ENCODE measurements at regions not wholly inside any gene's neighbourhood (a gene's known extent, or its start where the extent isn't known, plus 50 kb on each side); places are given as distances from the start of the nearest gene placed in this dataset.
"Not testable (repeated sequence)": the region's sequence is repeated elsewhere in the genome, so short reads cannot be mapped to it uniquely, and the experiment has no call there.

DNA sequence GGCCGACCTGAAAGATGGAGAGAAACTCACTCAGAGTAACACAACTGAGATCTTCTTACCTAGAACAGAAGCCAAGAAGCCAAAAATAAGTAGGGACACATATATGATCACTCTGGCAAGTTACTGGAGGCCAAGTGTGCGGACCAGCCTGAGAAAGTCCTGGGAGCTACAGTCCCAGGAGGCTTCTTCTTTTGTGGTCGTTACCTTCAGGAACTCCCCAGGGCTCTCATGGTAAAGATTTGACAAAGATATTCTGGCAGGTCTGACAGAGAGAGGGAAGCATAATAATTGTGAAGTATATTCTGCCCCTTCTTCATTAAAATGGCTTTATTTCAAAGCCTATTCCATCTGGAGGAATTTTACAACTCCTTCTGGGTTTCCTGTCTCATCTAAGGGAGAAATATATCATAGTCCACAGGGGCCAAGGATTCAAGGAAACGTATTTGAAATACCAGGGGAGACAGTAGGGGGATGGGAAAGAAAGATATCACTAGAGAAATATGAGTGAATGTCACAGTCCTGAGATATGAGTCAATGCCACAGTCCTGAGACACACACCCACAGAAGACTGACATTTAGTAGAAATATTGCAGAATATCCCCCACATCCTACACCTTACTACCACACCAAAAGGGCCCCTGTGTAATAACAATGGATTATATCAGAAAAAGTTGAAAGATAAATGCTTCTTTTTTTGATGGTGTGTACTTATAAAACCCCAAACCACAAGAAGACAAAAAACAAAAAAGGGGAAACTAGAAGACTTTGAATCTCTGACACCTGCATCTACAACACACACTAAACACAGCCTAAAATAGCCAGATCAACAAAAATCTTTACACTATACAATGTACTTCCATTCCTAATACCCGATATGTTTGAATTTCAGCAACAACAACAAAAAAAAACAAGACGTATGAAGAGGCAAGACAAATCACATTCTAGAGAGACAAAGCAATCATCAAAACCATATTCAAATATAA is 594.2 kb upstream of the NRG3 start:
- no peak for DNase-seq

DNA sequence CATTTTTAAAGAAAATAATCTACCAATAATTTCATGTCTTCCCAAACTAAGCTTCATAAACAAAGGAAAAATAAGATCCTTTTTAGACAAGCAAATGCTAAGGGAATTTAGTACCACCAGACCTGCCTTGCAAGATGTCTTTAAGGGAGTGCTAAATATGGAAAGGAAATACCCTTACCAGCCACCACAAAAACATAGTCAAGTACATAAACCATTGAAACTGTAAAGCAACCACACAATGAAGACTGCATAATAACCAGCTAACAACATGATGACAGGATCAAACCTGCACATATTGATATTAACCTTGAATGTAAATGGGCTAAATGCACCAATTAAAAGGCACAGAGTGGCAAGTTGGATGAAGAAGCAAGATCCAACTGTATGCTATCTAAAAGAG is 586.5 kb upstream of the NRG3 start:
- no peak for DNase-seq

DNA sequence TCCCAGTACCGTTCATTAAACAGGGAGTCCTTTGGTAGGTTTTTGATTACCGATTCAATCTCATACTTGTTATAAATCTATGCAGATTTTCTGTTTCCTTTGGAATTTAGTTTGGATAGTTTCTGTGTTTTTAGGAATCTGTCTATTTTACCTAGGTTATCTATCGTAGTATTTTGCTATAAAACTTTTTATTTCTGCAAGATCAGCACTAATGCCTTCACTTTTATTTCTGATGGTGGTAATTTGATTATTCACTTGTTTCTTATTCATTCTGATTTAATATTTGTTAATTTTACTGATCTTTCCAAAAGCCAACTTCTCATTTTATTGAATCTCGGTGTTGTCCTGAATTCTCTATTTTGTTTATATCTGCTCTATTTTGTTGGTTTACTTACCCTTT is 577.7 kb upstream of the NRG3 start:
- no peak for DNase-seq

DNA sequence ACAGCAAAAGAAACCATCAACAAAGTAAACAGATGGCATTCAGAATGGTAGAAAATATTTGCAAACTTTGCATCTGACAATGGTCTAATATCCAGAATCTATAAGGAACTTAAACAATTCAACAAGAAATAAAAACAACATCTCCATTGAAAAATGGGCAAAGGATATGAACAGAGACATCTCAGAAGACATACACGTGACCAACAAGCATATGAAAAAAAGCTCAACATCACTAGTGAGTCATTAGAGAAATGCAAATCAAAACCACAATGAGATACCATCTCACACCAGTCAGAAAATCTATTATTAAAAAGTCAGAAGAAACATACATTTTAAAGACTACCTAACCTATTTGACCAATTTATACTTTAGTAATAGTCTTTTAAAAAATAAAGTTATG is 571.3 kb upstream of the NRG3 start:
- no peak for DNase-seq

DNA sequence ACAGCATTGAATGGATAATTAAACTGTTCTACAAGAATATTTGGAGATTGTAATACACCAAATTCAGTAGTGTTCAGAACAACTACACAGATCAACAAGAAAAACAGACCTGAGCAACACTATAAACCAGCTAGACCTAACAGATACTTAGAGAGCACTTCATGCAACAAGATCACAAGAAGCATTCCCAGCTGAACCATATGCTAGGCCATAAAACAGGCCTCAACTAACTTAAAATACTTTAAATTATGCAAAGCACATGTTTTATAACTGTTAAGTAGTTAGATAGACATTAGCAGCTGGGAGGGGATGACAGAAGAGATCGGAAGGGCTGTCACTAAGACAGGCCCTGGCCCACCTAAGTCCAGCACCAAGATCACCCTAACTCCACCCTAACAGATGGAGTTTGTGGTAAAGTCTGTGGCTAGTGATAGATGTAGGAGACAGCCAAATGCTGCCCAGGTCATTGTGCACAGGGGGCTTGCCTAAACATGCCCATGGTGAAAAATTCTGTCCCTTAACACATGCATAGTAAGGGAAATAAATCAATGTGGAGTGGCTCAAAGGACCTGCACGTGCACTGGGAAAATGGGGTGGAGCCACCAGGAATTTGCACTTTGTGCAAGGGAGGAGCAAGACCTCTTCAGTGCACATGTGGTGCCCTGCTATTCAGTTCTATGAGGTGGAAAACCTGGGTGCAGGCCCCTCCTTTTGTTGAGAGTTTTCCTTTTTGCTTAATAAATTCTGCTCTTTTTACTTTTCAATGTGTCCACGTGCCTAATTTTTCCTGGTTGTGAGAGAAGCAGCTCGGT is 567.8 kb upstream of the NRG3 start:
- DNase-seq: no peak

DNA sequence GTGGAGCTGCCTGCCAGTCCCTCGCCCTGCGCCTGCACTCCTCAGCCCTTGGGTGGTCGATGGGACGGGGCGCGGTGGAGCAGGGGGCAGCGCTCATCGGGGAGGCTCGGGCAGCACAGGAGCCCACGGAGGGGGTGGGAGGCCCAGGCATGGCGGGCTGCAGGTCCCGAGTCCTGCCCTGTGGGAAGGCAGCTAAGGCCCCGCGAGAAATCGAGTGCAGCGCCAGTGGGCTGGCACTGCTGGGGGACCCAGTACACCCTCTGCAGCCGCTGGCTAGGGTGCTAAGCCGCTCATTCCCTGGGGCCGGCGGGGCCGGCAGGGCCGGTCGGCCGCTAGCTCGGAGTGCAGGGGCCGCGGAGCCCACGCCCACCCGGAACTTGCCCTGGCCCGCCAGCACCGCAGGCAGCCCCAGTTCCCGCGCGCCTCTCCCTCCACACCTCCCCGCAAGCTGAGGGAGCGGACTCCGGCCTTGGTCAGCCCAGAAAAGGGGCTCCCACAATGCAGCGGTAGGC is 565.9 kb upstream of the NRG3 start:
- DNase-seq: no peak

DNA sequence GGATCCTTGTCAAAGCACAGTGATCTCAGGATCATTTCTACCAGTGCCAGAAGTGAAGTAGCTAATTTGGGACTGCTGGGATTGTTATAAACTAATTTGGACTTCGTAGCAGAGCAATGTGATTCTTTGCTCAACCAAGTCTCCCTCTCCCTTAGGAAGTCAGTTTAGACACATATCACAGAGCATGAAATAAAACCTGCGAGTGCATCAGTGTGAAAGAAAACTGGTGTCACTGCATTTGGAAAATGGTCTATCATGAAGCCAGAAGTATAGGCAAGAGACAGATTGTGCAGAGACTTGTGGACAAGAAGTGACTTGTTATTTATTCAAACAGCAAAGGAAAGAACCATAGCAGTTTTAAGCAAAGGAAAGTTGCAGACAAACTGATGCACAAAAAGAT is 560.5 kb upstream of the NRG3 start:
- no peak for DNase-seq

DNA sequence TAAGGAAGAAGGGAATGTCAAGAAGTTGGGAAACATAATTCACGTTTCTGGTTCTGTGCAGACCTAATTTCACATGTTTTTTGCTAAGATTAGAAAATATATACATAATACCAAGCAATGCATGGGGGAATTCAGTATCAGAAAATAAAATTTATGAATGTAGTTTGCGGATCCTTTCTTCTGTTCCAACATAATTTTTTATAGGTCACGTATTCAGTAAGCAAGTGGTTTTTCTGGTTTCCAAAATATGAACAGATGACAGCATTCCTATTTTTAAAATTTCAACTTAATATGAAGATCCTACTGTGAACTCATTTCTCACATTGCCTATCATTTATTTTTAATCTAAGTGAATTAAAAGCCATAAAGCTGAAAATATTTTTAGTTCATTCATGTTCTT is 560.0 kb upstream of the NRG3 start:
- no peak for DNase-seq

DNA sequence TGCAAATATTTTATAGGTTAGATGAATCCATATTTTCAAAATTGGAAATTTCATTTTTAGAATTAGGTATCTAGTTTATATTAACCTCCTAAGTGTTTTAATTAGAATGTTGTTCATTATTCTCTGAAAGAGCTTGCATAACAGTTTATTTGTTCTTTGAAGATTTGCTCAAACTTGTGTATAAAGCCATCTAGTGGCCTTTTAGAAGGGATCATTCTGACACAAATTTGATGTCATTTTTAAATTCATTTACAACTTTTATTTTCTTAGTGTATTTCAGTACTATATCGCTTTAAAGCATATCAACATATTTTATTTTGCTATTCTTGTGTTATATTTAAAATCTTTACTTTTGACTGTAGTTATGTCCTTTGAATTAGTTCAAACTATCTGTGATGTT is 527.0 kb upstream of the NRG3 start:
- no peak for DNase-seq

DNA sequence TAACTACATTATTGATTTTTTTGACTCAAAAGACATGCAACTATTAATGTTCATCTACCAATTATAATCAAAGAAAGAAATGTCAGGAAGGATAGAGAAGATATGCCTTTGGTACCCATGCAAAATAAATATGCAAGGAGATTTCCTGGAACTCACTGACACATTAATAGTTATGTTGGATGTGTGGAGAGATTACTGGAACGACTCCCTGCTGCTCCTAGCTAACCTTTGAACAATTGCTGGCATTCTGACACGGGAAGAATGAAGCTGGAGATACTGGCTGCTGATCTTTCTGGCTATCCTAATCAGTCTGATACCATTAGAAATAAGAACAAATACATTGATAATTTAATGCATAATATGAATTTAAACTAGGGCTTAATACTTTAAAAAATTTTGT is 507.9 kb upstream of the NRG3 start:
- DNase-seq: no peak

DNA sequence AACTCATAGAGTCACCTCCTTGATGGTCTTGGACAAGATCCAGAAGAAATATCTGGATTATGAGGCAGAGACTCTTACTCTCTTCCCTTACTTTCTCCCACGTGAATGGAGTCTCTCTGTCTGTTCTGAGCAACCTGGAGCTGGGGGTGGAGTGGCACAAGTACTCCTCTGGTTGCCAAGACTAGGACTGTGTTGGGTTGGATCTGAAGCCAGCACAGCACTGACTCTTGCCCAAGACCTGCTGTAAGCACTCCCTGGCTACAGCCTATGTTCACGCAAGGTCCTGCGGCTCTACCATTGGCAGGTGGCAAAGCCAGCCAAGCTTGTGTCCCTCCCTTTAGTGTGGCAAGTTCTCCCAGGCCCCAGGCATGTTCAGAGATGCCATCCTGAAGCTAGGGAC is 488.2 kb upstream of the NRG3 start:
- DNase-seq: no peak

DNA sequence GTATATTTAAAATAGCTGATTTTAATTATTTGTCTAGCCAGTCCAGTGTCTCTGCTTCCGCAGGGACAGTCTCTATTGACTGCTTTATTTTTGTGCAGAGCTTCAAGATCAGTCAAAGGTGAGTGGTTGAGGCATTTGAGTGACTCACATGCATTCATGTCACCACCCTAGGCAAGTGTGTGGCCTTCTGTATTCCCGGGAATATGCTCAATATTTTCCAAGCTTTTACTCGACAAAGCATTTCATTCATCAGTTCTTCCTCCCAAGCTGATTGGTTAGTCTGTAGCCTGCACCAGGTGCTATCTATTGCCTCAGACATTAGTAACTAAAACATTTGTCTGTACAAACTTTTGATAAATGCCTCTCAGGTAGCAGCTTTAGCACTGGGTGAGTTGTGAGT is 471.5 kb upstream of the NRG3 start:
- DNase-seq: no peak

DNA sequence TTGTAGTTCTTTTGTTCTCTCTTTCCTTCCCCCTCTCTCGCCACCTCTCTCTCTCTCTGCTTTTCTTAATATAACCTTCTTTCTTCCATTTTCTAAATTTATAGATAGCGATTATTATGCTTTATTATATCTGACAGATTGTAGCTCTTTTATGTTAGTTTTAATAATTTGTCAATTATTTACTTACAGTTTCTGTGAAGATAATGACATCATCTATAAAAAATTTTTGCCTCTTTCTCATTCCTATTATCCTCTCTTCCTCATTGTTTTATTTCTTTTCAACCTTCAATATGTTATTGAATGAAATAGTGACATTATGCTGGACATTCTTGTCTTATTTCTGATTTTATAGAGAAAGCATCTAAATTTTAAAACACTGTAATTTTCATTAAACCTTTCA is 469.6 kb upstream of the NRG3 start:
- DNase-seq: no peak

DNA sequence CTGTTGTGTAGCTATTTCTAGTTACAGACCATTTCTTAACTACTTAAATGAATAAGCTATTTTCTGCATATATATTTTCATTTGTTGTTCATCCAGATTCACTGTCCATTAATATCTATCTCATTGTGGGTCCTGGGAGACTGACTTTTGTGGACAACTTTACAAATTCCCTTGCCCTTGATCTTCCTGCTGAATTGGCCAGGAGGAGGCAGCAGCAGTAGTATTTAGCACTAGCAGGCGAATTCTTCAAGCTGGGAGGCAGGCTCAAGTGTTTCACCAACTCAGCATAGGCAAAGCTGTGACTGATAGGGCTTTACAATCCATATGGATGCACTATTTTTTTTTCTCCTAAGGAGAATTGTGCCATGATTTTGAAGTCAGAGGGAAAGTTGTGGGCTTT is 461.0 kb upstream of the NRG3 start:
- DNase-seq: no peak

DNA sequence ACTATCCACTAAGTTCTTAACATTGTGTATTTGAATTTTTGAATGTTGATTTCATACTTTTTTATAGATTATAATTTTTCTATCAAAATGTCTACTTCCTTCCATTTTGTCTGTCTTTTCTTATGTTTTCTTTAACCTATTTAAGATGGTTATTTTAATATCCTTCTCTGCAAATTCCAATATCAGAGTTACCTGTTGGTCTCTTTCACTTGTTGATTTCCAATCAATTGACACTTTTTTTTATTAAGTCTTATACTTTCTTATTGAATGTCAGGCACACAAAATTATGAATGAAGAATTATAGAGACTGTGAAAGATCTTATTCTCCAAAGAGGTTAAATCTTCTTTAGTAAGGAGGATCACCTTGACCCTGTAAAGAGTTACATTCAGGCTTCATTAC is 448.3 kb upstream of the NRG3 start:
- DNase-seq: no peak

DNA sequence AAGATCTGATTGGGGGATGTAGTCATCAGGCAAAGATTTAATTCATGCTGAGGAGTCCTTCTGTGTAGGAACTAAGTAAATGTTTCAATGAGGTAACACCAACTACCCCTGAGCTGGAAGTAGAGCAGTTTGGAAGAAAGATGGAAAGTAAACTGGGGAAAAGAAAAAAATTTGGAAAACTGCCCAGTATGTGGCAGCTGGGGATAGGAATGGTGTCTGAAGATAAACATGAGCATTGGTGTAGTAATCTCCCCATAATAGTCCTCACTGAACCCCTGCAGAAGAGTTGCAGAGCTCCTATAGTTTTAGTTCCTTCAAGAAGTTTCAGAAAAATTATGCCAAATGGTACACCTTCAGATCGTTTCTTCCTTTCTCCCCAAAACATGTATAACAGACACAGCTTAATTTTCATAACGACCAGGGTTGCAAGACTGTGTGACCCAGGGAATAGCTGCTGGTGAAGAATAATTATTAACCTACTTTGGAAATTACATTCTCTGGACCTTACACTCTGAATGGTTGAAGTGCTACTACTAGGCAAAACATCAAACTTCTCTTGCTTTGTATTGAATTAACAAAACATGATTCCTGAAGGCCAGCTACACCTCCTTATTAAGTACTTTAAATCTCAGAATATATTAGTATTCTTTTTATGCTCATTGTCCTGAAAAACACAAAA is 446.4 kb upstream of the NRG3 start:
- DNase-seq: no peak

DNA sequence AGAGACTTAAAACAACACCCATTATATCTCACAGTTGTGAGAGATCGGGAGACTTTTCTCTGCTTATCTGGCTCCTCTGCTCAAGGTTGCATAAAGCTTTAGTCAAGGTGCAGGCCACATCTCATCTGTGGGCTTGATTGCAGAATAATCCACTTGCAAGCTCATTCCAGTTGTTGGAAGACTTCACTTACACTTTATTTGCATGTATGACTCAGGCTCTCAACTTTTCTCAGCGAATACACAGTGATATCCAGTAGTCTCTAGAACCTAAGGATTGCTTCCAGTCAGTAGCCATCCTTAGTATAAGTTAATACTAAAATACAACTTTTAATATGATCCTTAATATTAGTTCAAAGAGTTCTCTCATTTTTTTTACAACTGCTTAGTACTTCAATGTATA is 435.5 kb upstream of the NRG3 start:
- DNase-seq: no peak

DNA sequence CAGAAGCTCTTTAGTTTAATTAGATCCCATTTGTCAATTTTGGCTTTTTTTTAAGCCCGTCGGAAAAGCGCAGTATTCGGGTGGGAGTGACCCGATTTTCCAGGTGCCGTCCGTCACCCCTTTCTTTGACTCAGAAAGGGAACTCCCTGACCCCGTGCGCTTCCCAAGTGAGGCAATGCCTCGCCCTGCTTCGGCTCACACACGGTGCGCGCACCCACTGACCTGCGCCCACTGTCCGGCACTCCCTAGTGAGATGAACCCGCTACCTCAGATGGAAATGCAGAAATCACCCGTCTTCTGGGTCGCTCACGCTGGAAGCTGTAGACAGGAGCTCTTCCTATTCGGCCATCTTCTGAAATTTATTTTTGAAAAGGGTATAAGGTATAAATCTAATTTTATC is 433.4 kb upstream of the NRG3 start:
- not testable (repeated sequence) for DNase-seq

DNA sequence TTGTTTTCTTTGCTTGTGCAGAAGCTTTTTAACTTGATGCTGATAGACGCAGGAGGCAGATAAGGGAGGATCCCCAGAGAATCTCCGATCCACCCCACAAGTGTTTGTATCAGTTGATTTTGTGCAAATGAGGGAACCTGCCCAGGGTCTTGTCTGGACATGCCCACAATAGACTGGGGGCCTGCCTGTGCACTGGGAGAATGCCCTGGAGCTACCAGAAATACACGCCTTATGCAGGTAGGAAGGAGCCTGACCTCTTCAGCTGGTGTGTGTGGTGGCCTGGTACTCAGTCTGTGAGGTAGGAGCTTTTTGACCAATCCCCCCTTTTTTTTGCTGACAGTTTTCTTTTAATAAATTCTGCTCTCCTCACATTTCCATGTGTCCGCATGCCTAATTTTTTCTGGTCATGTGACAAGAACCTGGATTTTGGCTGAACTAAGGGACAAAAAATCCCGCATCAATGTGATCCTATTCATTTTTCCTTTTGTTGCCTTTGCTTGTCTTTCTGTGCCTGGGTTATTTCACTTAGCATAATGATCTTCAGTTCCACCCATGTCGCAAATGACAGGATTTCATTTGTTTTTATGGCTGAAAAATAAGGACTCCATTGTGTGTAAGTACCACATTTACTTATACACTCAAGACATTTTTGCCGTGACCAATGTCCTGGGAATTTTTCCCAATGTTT is 430.6 kb upstream of the NRG3 start:
- DNase-seq: no peak

DNA sequence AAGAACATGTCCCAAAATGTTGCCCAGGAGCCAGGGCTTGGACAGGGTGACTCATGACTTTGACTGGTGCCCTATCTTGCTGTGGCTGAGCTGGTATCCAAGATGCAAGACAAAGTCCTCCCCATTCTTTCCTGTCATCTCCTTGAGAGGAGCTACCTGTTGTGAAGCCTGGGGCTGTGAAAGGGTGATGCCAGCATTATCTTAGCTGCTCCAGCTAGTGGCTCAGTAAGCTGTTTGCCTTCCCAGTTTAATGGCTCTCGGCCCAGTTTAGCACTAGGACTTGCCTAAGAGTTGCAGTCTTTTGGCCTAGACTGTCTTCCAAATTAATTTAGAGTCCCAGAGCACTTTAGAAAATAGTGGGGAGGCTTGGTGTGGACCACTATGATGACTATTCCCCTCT is 424.3 kb upstream of the NRG3 start:
- DNase-seq: no peak

DNA sequence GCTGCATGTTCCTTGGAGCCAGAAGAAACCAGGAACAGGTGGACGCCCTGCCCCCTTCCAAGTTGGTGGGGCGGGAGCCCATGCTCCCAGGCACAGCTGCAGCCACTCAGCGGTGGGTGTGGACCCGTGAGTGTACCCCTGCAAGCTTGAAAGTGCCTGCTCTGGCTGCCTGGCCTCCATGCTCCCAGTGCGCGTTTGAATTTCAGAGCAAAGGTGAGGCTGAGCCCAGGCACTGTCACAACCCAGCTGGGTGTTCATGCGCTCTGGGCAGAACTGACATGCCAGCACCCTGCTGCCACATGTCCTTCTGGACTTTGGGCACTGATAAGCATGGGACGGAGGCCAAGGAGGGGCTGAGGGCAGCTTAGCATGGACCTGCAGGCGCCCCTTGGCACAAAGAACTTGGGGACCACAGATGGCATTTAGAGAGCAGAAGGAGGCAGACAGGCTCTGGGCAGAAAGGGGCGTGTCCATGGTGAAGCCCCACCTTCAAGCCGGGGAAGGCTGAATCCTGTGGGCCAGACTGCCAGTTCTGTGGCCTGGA is 402.0 kb upstream of the NRG3 start:
- no peak for DNase-seq

DNA sequence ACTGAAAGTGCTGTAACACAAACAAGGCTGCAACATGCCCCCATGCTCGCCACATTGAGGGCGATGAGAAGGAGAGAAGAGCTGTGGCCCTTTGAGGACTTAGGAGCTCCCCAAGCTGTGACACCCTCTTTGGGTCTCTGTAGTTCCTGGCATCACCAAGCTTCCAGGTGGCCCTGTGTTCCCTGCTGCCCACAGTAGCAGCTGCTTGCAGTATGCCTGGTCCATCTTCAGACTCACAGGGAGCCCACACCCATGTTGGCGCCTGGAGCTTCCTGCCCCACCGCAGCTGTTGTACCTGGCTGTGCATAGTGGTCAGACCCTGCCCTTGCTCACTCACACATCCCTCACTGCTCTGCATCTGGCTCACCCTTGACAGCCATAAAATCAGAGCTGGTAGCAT is 401.2 kb upstream of the NRG3 start:
- DNase-seq: no peak

Measured in hindlimb muscle (tissue), 1 donor.